Brain microvascular endothelial cell (primary cell): ENCODE measurements at regions not wholly inside any gene's neighbourhood (a gene's known extent, or its start where the extent isn't known, plus 50 kb on each side); places are given as distances from the start of the nearest gene placed in this dataset.
"Not testable (repeated sequence)": the region's sequence is repeated elsewhere in the genome, so short reads cannot be mapped to it uniquely, and the experiment has no call there.

ENCODE experiments used
- DNase-seq: peaks from one replicate; pipeline ENCODE4 v3.0.0-alpha.2; 2020
- H3K27ac ChIP-seq: fragments of 250-450 bp; sonication (Bioruptor Pico); 2 replicates; pipeline ENCODE4 v1.5.1; 2020; ENCODE audit warnings: mild to moderate bottlenecking, moderate library complexity
- H3K27me3 ChIP-seq: fragments of 250-450 bp; sonication (Bioruptor Pico); replicated peaks from 2 replicates; pipeline ENCODE4 v1.5.1; 2020; ENCODE audit warnings: mild to moderate bottlenecking
- H3K36me3 ChIP-seq: fragments of 250-450 bp; sonication (Bioruptor Pico); replicated peaks from 2 replicates; pipeline ENCODE4 v1.5.1; 2020; ENCODE audit warnings: mild to moderate bottlenecking
- H3K4me3 ChIP-seq: 2 replicates; pipeline ENCODE4 v1.5.1; 2011; ENCODE audit warnings: low read depth, mild to moderate bottlenecking, control low read depth, low read length, moderate library complexity
- in situ Hi-C: cut with HindIII; loops from 2 replicates; pipeline ENCODE4 v1.10.0; 2017; ENCODE audit warnings: low sequenced_read_pairs, low pct_ligation_motif_present
- TF ChIP-seq, protein P1 (sequence below): IDR thresholded peaks from 2 replicates; pipeline ENCODE4 v1.5.1; 2011; ENCODE audit warnings: low read depth, mild to moderate bottlenecking, moderate library complexity, low read length, control low read depth, inconsistent platforms; ENCODE audit errors: missing control alignments

GRCh38 chr15:53129121-53129904, 339.2 kb upstream of the ONECUT1 start:
- Histone ChIP-seq H3K27me3 (no peaks in the 10 kb centered on the region), H3K4me3 (no peak overlapping the region), H3K36me3 (no peaks in the 10 kb centered on the region), H3K27ac (no peak overlapping the region)
- in situ Hi-C loops, result no loop called here
- DNase-seq, result no peak
- TF ChIP-seq, protein P1, sequence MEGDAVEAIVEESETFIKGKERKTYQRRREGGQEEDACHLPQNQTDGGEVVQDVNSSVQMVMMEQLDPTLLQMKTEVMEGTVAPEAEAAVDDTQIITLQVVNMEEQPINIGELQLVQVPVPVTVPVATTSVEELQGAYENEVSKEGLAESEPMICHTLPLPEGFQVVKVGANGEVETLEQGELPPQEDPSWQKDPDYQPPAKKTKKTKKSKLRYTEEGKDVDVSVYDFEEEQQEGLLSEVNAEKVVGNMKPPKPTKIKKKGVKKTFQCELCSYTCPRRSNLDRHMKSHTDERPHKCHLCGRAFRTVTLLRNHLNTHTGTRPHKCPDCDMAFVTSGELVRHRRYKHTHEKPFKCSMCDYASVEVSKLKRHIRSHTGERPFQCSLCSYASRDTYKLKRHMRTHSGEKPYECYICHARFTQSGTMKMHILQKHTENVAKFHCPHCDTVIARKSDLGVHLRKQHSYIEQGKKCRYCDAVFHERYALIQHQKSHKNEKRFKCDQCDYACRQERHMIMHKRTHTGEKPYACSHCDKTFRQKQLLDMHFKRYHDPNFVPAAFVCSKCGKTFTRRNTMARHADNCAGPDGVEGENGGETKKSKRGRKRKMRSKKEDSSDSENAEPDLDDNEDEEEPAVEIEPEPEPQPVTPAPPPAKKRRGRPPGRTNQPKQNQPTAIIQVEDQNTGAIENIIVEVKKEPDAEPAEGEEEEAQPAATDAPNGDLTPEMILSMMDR, result no peak

GRCh38 chr15:53128652-53129051, 338.5 kb upstream of the ONECUT1 start:
- TF ChIP-seq, protein P1, result no peak
- Histone ChIP-seq H3K4me3 (no peak overlapping the region), H3K27me3 (no peaks in the 10 kb centered on the region), H3K36me3 (no peaks in the 10 kb centered on the region), H3K27ac (no peak overlapping the region)
- no peak for DNase-seq
- in situ Hi-C loops, result no loop called here

- DNase-seq, result no peak
- in situ Hi-C loops, result no loop called here
- no peaks in the 10 kb centered on the region for H3K36me3 ChIP-seq
- TF ChIP-seq, protein P1, result no peak
- no peak overlapping the region for H3K4me3 ChIP-seq
- no peaks in the 10 kb centered on the region for H3K27me3 ChIP-seq
- no peak overlapping the region for H3K27ac ChIP-seq
These were observed 336.0 kb upstream of the ONECUT1 start for GRCh38 chr15:53126144-53126543.

DNA sequence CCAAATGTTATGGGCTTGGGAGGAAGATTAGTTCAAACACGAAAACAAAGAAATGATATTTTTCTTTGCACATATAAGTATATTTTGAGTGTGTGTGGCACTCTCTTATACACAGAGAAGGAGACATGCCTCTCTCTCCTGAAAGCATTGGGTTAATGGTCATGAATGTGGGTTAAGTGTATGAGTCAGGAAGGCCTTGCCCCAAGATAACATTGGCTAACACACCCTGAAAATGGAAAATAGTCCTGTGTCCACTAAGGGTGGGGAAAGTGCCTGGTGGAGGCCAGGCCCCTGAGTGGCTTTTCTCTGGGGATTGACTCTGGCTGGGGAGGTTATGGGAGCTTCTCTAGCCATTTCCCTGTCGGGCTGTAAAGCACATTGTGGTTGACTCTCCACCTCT, 332.7 kb upstream of the ONECUT1 start:
- DNase-seq, result no peak
- Histone ChIP-seq H3K4me3 (no peak overlapping the region), H3K36me3 (no peaks in the 10 kb centered on the region), H3K27me3 (no peaks in the 10 kb centered on the region), H3K27ac (no peak overlapping the region)
- in situ Hi-C loops, result no loop called here
- TF ChIP-seq, protein P1, result no peak

DNA sequence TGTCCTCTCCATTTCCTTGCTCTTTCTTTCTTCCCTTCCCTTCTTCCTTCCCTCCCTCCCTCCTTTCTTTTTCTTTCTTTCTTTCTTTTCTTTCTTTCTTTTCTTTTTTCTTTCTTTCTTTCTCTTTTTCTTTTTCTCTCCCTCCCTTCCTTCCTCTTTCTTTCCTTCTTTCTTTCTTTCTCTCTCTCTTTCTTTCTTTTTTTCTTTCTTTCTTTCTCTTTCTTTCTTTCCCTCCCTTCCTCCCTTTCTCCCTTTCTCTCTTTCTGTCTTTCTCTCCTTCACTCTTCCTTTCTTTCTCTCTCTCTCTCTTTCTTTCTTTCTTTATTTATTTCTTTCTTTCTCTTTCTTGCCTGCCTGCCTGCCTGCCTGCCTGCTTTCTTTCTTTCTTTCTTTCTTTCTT, 326.8 kb upstream of the ONECUT1 start:
- H3K36me3 ChIP-seq, H3K27me3 ChIP-seq, H3K27ac ChIP-seq, in situ Hi-C loops, DNase-seq, H3K4me3 ChIP-seq: not testable (repeated sequence)

GRCh38 chr15:53116169-53116568, 326.0 kb upstream of the ONECUT1 start:
- H3K27me3 ChIP-seq, result no peaks in the 10 kb centered on the region
- H3K27ac ChIP-seq, result no peak overlapping the region
- in situ Hi-C loops, result no loop called here
- TF ChIP-seq, protein P1, result no peak
- no peak for DNase-seq
- H3K36me3 ChIP-seq, result no peaks in the 10 kb centered on the region
- H3K4me3 ChIP-seq, result no peak overlapping the region
